RWPE2 (cell line): ENCODE measurements at regions not wholly inside any gene's neighbourhood (a gene's known extent, or its start where the extent isn't known, plus 50 kb on each side); places are given as distances from the start of the nearest gene placed in this dataset.
A peak's percentile ranks its signal among the peaks of the same experiment; 100 is the strongest.

ENCODE experiments used
- ATAC-seq: fragments of 200-7000 bp; cut with Tn5 transposase; 3 replicates; pipeline ENCODE4 v1.9.1; 2021; ENCODE audit warnings: low read depth
- DNase-seq: peaks from one replicate; pipeline ENCODE4 v3.0.0-alpha.2; 2020; ENCODE audit warnings: low spot score
- H3K27ac ChIP-seq: fragments of 450-650 bp; 2 replicates; pipeline ENCODE4 v1.5.1; 2017; ENCODE audit warnings: mild to moderate bottlenecking; ENCODE audit not compliant: poor library complexity, severe bottlenecking
- H3K27me3 ChIP-seq: fragments of 250-450 bp; sonication (Bioruptor Pico); 2 replicates; pipeline ENCODE4 v1.5.1; 2021; ENCODE audit warnings: mild to moderate bottlenecking, moderate library complexity; ENCODE audit not compliant: insufficient read depth, poor library complexity, severe bottlenecking
- H3K36me3 ChIP-seq: fragments of 250-450 bp; sonication (Bioruptor Pico); 2 replicates; pipeline ENCODE4 v1.5.1; 2020; ENCODE audit warnings: low read depth, mild to moderate bottlenecking, moderate library complexity
- H3K4me1 ChIP-seq: fragments of 250-450 bp; sonication (Bioruptor Pico); 2 replicates; pipeline ENCODE4 v1.5.1; 2021; ENCODE audit warnings: mild to moderate bottlenecking, moderate library complexity; ENCODE audit not compliant: insufficient read depth, poor library complexity, severe bottlenecking
- H3K4me3 ChIP-seq: fragments of 250-450 bp; sonication (Bioruptor Pico); 2 replicates; pipeline ENCODE4 v1.5.1; 2021; ENCODE audit warnings: mild to moderate bottlenecking, moderate library complexity; ENCODE audit not compliant: severe bottlenecking
- H3K9me3 ChIP-seq: fragments of 250-450 bp; sonication (Bioruptor Pico); 2 replicates; pipeline ENCODE4 v1.5.1; 2021; ENCODE audit warnings: mild to moderate bottlenecking, moderate library complexity; ENCODE audit not compliant: severe bottlenecking
- TF ChIP-seq, protein P1 (sequence below): fragments of 450-650 bp; IDR thresholded peaks from one replicate; pipeline ENCODE4 v1.5.1; 2017; ENCODE audit warnings: mild to moderate bottlenecking, moderate library complexity; ENCODE audit not compliant: poor library complexity, severe bottlenecking

DNA sequence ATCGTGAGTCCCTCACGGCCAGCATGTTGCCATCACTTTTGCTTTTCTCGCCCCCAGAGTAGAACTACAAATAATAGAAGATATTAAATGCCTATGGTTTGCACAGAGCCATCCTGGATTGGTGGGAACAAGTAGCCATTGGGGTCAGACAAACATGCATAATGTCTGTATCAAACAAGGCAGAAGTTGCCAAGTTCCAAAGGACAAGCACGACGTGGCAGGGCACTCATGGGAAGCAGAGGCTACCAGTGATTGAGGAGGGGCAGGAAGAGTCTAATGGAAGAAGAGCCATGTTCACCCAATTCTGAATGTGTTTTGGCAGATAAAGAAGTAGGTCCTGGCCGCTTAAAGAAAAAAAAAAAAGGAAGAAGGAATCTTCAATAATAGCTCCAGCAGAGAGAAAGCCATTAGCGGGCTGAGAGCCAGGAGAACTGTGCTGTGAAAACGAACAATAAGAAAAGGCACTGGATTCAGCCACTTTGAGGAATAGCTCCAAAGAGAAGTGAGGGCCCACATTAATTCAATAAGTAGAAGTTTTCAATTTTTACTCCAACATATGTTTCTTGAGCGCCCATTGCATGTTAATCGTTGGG, 153.7 kb upstream of the ADCY2 start:
- ATAC-seq (no peak), DNase-seq (no peak)
- Histone ChIP-seq H3K4me1 (no peaks in the 10 kb centered on the region), H3K36me3 (no peaks in the 10 kb centered on the region), H3K27me3 (no peaks in the 10 kb centered on the region), H3K4me3 (no peak overlapping the region), H3K27ac (no peak overlapping the region), H3K9me3 (no peaks in the 10 kb centered on the region)
- TF ChIP-seq, protein P1, sequence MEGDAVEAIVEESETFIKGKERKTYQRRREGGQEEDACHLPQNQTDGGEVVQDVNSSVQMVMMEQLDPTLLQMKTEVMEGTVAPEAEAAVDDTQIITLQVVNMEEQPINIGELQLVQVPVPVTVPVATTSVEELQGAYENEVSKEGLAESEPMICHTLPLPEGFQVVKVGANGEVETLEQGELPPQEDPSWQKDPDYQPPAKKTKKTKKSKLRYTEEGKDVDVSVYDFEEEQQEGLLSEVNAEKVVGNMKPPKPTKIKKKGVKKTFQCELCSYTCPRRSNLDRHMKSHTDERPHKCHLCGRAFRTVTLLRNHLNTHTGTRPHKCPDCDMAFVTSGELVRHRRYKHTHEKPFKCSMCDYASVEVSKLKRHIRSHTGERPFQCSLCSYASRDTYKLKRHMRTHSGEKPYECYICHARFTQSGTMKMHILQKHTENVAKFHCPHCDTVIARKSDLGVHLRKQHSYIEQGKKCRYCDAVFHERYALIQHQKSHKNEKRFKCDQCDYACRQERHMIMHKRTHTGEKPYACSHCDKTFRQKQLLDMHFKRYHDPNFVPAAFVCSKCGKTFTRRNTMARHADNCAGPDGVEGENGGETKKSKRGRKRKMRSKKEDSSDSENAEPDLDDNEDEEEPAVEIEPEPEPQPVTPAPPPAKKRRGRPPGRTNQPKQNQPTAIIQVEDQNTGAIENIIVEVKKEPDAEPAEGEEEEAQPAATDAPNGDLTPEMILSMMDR, result no peak

DNA sequence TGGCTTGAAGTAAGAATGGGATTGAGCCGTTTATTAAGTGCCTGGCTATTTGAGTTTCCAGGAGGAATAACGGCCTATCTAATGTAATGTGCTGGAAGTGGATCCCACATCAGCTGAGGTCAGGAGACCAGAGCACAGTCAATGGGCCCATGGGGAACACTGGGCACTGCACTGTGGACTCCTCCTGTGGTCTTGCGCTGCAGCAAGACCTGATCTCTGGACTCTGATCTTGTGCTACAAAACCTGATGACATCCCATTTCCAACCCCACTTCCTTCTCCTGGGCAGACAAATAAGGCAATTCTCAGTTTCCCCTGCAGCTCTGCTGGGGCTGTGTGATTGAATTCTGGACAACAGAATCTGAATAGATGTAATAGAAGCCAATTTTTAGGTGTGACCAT, 151.7 kb upstream of the ADCY2 start:
- H3K36me3 ChIP-seq, result no peaks in the 10 kb centered on the region
- no peaks in the 10 kb centered on the region for H3K9me3 ChIP-seq
- H3K27ac ChIP-seq, result no peak overlapping the region
- no peak for ATAC-seq
- no peaks in the 10 kb centered on the region for H3K27me3 ChIP-seq
- H3K4me1 ChIP-seq, result no peaks in the 10 kb centered on the region
- H3K4me3 ChIP-seq, result no peak overlapping the region
- no peak for DNase-seq
- TF ChIP-seq, protein P1, result no peak

DNA sequence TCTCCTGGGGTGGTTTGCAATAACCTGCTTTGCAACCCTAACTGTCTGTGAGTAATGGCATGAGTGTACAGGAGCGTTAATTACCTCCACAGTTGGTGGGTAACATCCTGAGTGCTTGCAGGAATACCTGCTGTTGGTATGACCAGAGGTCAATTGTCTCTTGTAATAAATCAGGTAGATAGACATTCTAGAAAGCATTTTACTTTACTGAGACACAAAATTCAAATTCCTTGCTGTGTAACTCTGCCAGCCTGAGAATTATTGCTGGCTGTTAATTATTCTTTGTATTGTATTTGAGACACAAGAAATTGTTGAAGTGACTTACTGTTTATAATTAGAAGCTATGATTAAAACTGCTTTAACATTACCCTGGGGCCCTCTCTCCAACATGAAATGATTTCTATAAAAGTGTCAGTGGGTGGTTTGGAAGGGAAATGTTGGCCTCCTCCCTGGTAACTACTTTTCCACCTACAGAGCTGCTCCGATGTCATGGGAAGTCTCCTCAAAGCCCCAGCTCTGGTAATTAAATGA, 150.8 kb upstream of the ADCY2 start:
- Histone ChIP-seq H3K4me3 (no peak overlapping the region), H3K27ac (no peak overlapping the region), H3K9me3 (no peaks in the 10 kb centered on the region), H3K27me3 (no peaks in the 10 kb centered on the region), H3K36me3 (no peaks in the 10 kb centered on the region), H3K4me1 (no peaks in the 10 kb centered on the region)
- DNase-seq (no peak), ATAC-seq (0 out of 3 replicates have a peak, but pooled peaks have one; percentile 36)
- TF ChIP-seq, protein P1, result no peak

DNA sequence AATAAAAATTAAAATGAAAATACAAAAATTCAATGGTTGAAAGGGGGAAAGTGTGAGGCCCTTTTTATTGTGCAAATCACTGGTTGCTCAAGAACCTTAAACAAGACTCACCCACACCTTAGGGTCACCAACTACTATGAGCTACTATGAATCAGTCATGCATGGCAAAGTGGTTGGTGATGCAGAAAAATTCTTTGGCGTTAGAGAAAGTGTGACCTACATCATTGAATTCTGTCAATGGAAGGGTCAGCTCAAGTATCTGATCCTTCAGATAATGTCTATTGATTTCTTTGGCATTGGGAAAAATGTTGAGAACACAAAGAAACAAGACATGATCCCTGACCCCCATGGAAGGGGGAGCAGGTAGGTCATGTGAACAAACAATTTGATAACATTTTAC, 149.7 kb upstream of the ADCY2 start:
- no peaks in the 10 kb centered on the region for H3K36me3 ChIP-seq
- no peaks in the 10 kb centered on the region for H3K9me3 ChIP-seq
- no peak overlapping the region for H3K27ac ChIP-seq
- H3K4me1 ChIP-seq, result no peaks in the 10 kb centered on the region
- TF ChIP-seq, protein P1, result no peak
- DNase-seq, result no peak
- H3K27me3 ChIP-seq, result no peaks in the 10 kb centered on the region
- ATAC-seq, result no peak
- H3K4me3 ChIP-seq, result no peak overlapping the region

DNA sequence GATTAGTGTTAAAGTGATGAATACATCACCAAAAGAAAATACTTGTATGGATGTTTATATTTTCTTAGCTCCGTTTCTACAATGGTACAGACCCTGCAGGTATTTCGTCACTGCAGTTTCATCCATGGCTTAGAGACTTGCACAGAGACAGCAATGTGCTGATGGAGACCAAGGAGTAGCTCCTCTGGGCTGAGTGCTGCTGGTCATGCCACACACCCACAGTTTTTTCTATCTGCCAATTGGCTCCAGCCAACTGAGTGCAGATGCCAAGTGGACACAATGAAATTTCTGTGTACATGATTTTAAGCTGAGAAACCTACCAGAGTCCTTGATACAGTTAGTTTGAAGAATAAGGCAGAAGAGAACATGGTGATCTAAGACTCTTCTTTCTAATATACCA, 145.9 kb upstream of the ADCY2 start:
- Histone ChIP-seq H3K4me1 (no peaks in the 10 kb centered on the region), H3K27ac (no peak overlapping the region), H3K9me3 (no peaks in the 10 kb centered on the region), H3K36me3 (no peaks in the 10 kb centered on the region), H3K4me3 (no peak overlapping the region), H3K27me3 (no peaks in the 10 kb centered on the region)
- DNase-seq (no peak), ATAC-seq (no peak)
- TF ChIP-seq, protein P1, result no peak
